Activated B cell treated with CpG ODN at 0.5 μM for 24 hours (primary cell): ENCODE measurements at regions not wholly inside any gene's neighbourhood (a gene's known extent, or its start where the extent isn't known, plus 50 kb on each side); places are given as distances from the start of the nearest gene placed in this dataset.

Source experiments
- ATAC-seq: fragments of 200-7000 bp; cut with Tn5 transposase; one replicate; pipeline ENCODE4 v1.10.0; 2021; ENCODE audit warnings: low read depth, mild to moderate bottlenecking, moderate library complexity
- CTCF ChIA-PET: fragments of 350-600 bp; sonication (Branson Sonifier 250); formaldehyde crosslinking; loops from one replicate; lab custom pipeline; 2021; ENCODE audit warnings: antibody characterized with exemption; lab: Charles Lee
- POLR2A ChIA-PET: fragments of 350-600 bp; sonication (Branson Sonifier 250); formaldehyde crosslinking; loops from one replicate; lab custom pipeline; 2021; ENCODE audit warnings: antibody characterized with exemption; lab: Charles Lee
- DNase-seq: peaks from one replicate; pipeline ENCODE4 v3.0.0; 2022
- H3K27ac Mint-ChIP-seq: one replicate; pipeline ENCODE4 v1.8.0; 2020; ENCODE audit warnings: mixed read lengths
- H3K27me3 Mint-ChIP-seq: one replicate; pipeline ENCODE4 v1.8.0; 2021; ENCODE audit warnings: mixed read lengths
- H3K36me3 Mint-ChIP-seq: one replicate; pipeline ENCODE4 v1.8.0; 2021; ENCODE audit warnings: low read depth, mixed read lengths
- H3K4me1 Mint-ChIP-seq: one replicate; pipeline ENCODE4 v1.8.0; 2021; ENCODE audit warnings: mixed read lengths
- H3K4me3 Mint-ChIP-seq: one replicate; pipeline ENCODE4 v1.8.0; 2020; ENCODE audit warnings: mild to moderate bottlenecking, mixed read lengths
- H3K9me3 Mint-ChIP-seq: one replicate; pipeline ENCODE4 v1.8.0; 2020; ENCODE audit warnings: mixed read lengths
- CTCF ChIP-seq: fragments of 200-600 bp; IDR thresholded peaks from one replicate; pipeline ENCODE4 v1.8.0; 2022; ENCODE audit warnings: antibody characterized with exemption, mild to moderate bottlenecking
- intact Hi-C: fragments of 100-400 bp; cut with micrococcal nuclease; formaldehyde crosslinking; loops from one replicate; pipeline ENCODE4 v1.15.1; 2024

DNA sequence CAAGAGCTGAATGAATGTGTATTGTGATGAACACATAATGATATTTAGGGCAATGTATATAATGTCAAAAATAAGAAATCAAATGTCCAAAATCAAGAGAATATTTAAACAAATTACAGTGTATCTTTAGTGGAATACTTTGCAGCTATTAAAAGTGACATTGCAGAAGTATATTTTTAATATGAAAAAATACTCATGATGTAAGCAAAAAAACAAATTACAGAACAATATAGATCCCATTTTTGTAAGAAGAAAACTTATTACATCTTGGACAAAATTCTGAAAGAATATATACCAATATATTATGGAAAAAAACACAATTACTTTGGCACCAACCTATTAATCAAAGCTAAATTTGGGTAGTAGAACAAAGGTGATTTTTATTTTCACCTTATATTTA is 308.2 kb upstream of the NEBL start:
- DNase-seq (no peak), ATAC-seq (no peak)
- H3K4me1 Mint-ChIP-seq = no peaks in the 10 kb centered on the region
- no peaks in the 10 kb centered on the region for H3K9me3 Mint-ChIP-seq
- no peak overlapping the region for H3K27ac Mint-ChIP-seq
- ChIA-PET CTCF (no interaction called here), POLR2A (no interaction called here)
- intact Hi-C loops = no loop called here
- no peaks in the 10 kb centered on the region for H3K36me3 Mint-ChIP-seq
- TF ChIP-seq CTCF = no peak
- no peak overlapping the region for H3K4me3 Mint-ChIP-seq
- peaks cover 6% of the 10 kb centered on the region for H3K27me3 Mint-ChIP-seq

DNA sequence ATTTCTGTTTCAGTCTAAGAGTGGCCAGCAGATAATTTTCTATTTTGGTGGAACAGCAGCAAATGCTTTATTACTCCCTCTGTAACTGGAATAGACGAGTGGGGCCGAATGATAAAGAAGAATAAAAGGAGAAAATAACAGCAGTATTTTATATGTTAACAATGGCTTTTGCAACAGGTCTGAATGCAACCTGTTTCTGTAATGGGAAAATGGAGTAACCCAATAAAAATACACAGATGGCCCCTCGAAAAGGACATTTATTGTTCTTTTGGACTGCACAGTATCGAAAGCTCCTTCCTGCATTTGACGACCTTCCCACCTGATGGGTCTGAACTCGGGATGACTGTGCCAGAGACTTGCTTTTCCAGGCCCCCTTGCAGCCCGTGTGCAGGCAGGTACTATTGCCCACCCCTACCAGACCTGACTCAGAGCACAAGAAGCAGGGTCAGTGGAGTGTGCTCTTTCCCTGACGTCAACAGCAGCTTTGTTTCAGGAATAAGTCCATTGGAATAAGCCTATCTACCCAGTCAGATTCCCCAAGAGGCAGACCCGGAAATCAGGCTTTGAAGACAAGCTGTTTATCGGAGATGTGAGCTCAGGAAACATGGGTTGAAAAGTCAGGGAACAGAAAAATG is 306.5 kb upstream of the NEBL start:
- peaks cover 1% of the 10 kb centered on the region for H3K9me3 Mint-ChIP-seq
- ATAC-seq = no peak

GRCh38 chr10:21202776-21203462 is 305.8 kb upstream of the NEBL start:
- no peak overlapping the region for H3K27ac Mint-ChIP-seq
- H3K4me1 Mint-ChIP-seq = no peaks in the 10 kb centered on the region
- DNase-seq (no peak), ATAC-seq (no peak)
- H3K9me3 Mint-ChIP-seq = peaks cover 8% of the 10 kb centered on the region
- H3K36me3 Mint-ChIP-seq = no peaks in the 10 kb centered on the region
- TF ChIP-seq CTCF = no peak
- H3K4me3 Mint-ChIP-seq = no peak overlapping the region
- ChIA-PET POLR2A (no interaction called here), CTCF (no interaction called here)
- intact Hi-C loops = no loop called here
- H3K27me3 Mint-ChIP-seq = peaks cover 6% of the 10 kb centered on the region

More for the DNA sequence above, 306.5 kb upstream of the NEBL start:
- H3K4me3 Mint-ChIP-seq = no peak overlapping the region
- no peaks in the 10 kb centered on the region for H3K36me3 Mint-ChIP-seq
- H3K27me3 Mint-ChIP-seq = peaks cover 6% of the 10 kb centered on the region
- DNase-seq = no peak
- POLR2A ChIA-PET = no interaction called here
- no peak for TF ChIP-seq CTCF
- CTCF ChIA-PET = no interaction called here
- intact Hi-C loops = no loop called here
- no peaks in the 10 kb centered on the region for H3K4me1 Mint-ChIP-seq
- H3K27ac Mint-ChIP-seq = no peak overlapping the region

DNA sequence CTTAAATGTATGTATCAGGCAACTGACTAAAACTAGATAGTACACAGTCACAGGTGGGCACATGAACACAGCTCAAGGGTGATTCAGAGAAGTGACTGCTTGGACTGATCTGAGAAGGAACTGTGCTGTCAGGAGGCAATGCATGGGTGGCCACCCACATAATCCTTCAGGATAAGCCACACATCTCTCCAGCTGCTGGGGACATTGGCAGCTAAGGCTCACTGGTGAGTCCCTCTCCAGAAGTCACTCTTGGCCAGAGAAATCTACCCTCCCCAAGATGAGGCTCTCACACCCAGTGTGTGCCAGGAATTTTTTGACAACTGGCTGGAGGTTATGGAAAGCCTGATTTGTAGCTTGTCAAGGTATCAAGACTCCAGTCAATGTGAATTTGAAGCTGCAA is 302.4 kb upstream of the NEBL start:
- Mint-ChIP-seq H3K36me3 (no peaks in the 10 kb centered on the region), H3K27ac (no peak overlapping the region), H3K4me1 (no peaks in the 10 kb centered on the region), H3K27me3 (peaks cover 2% of the 10 kb centered on the region), H3K4me3 (no peak overlapping the region), H3K9me3 (peaks cover 11% of the 10 kb centered on the region)
- TF ChIP-seq CTCF = no peak
- intact Hi-C loops = no loop called here
- CTCF ChIA-PET = no interaction called here
- POLR2A ChIA-PET = no interaction called here
- DNase-seq (no peak), ATAC-seq (no peak)

DNA sequence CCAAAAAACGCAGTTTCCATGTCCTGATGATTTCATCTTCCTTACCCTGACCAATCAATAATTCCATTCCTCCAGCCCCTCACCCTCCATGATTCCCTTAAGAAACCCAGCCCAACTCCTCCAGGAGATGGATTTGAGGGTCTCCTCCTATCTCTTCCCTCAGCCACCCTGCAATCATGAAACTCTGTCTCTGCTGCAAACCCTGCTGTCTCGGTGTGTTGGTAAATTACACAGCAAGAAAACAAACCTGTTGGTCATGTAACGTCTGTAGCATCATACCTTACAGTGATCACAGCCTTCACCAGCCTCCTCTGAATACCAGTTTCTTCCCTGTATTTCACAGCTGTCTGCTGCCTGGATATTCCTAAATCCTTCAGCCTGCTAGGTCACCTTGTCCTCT is 300.7 kb upstream of the NEBL start:
- no peak overlapping the region for H3K4me3 Mint-ChIP-seq
- no peaks in the 10 kb centered on the region for H3K36me3 Mint-ChIP-seq
- no peak overlapping the region for H3K27ac Mint-ChIP-seq
- intact Hi-C loops = no loop called here
- no peak for TF ChIP-seq CTCF
- H3K27me3 Mint-ChIP-seq = no peaks in the 10 kb centered on the region
- ChIA-PET POLR2A (no interaction called here), CTCF (no interaction called here)
- no peak for DNase-seq
- peaks cover 11% of the 10 kb centered on the region for H3K9me3 Mint-ChIP-seq
- no peak for ATAC-seq
- no peaks in the 10 kb centered on the region for H3K4me1 Mint-ChIP-seq
